A673 (cell line): ENCODE measurements at regions not wholly inside any gene's neighbourhood (a gene's known extent, or its start where the extent isn't known, plus 50 kb on each side); places are given as distances from the start of the nearest gene placed in this dataset.

Experiments used
- BruUV-seq: library from RNA; stranded (reverse); fragments of 400-500 nt; replicated peaks from 2 replicates; lab custom pipeline; 2021; lab: Mats Ljungman, UMichigan
- CTCF ChIA-PET: fragments of 300-600 bp; sonication (Branson Sonifier 250); formaldehyde crosslinking; loops from one replicate; lab custom pipeline; 2022; ENCODE audit warnings: antibody characterized with exemption; lab: Charles Lee
- POLR2A ChIA-PET: fragments of 300-600 bp; sonication (Branson Sonifier 250); formaldehyde crosslinking; loops from one replicate; lab custom pipeline; 2022; ENCODE audit warnings: antibody characterized with exemption; ENCODE audit not compliant: low non-redundant PET; lab: Charles Lee
- DNase-seq: peaks from one replicate; pipeline ENCODE4 v3.0.0-alpha.2; 2015; ENCODE audit warnings: low spot score
- H3K27ac ChIP-seq: fragments of 200-600 bp; sonication (generic); 2 replicates; pipeline ENCODE4 v1.5.1; 2016; ENCODE audit warnings: mixed run types, low read depth, mild to moderate bottlenecking, mixed read lengths, antibody characterized with exemption, low read length; ENCODE audit not compliant: poor library complexity, severe bottlenecking
- H3K27me3 ChIP-seq: fragments of 200-600 bp; sonication (generic); replicated peaks from 2 replicates; pipeline ENCODE4 v1.6.1; 2017; ENCODE audit warnings: mixed run types, low read depth, mild to moderate bottlenecking, mixed read lengths, antibody characterized with exemption, low read length; ENCODE audit not compliant: insufficient read depth, poor library complexity
- H3K36me3 ChIP-seq: fragments of 200-600 bp; sonication (generic); 2 replicates; pipeline ENCODE4 v1.6.1; 2016; ENCODE audit warnings: mixed run types, mild to moderate bottlenecking, mixed read lengths, antibody characterized with exemption, low read length; ENCODE audit not compliant: insufficient read depth, poor library complexity, severe bottlenecking
- H3K4me1 ChIP-seq: fragments of 200-600 bp; sonication (generic); 2 replicates; pipeline ENCODE4 v1.6.1; 2017; ENCODE audit warnings: mixed run types, mild to moderate bottlenecking, mixed read lengths, antibody characterized with exemption, low read length; ENCODE audit not compliant: insufficient read depth, poor library complexity, severe bottlenecking
- H3K4me3 ChIP-seq: fragments of 200-600 bp; sonication (generic); 2 replicates; pipeline ENCODE4 v1.5.1; 2016; ENCODE audit warnings: low read depth, mixed run types, mild to moderate bottlenecking, mixed read lengths, low read length; ENCODE audit not compliant: poor library complexity, severe bottlenecking
- H3K9me3 ChIP-seq: fragments of 200-600 bp; sonication (generic); 2 replicates; pipeline ENCODE4 v1.6.1; 2016; ENCODE audit warnings: mixed run types, low read depth, mild to moderate bottlenecking, mixed read lengths, antibody characterized with exemption, low read length; ENCODE audit not compliant: poor library complexity, severe bottlenecking
- CTCF ChIP-seq: fragments of 300-800, 200-600 bp; sonication (generic); conservative IDR thresholded peaks from 2 replicates; pipeline ENCODE4 v1.5.1; 2017; ENCODE audit warnings: low read depth, mild to moderate bottlenecking, antibody characterized with exemption, low read length, moderate library complexity, mixed read lengths
- EZH2 ChIP-seq: fragments of 200-600 bp; sonication (generic); IDR thresholded peaks from 2 replicates; pipeline ENCODE4 v1.6.1; 2017; ENCODE audit warnings: borderline replicate concordance, low read depth, mild to moderate bottlenecking, mixed read lengths, antibody characterized with exemption, low read length; ENCODE audit not compliant: poor library complexity, severe bottlenecking
- intact Hi-C: fragments of 100-400 bp; cut with micrococcal nuclease; formaldehyde crosslinking; loops from one replicate; pipeline ENCODE4 v1.10.0; 2022; ENCODE audit not compliant: unreplicated experiment

GRCh38 chr3:35487376-35487775 is 151.9 kb upstream of the ARPP21 start:
- CTCF ChIA-PET, result no interaction called here
- Histone ChIP-seq H3K9me3 (no peaks in the 10 kb centered on the region), H3K27ac (no peak overlapping the region), H3K4me1 (peaks cover 5% of the 10 kb centered on the region), H3K36me3 (no peaks in the 10 kb centered on the region), H3K4me3 (no peak overlapping the region), H3K27me3 (no peaks in the 10 kb centered on the region)
- BruUV-seq, result no TSS peak
- TF ChIP-seq EZH2, result no peak
- no peak for TF ChIP-seq CTCF
- DNase-seq, result no peak
- intact Hi-C loops, result no loop called here
- POLR2A ChIA-PET, result no interaction called here

GRCh38 chr3:35488526-35488925 is 150.8 kb upstream of the ARPP21 start:
- ChIA-PET CTCF (no interaction called here), POLR2A (no interaction called here)
- Histone ChIP-seq H3K27ac (no peak overlapping the region), H3K9me3 (no peaks in the 10 kb centered on the region), H3K36me3 (no peaks in the 10 kb centered on the region), H3K4me1 (peaks cover 5% of the 10 kb centered on the region), H3K4me3 (no peak overlapping the region), H3K27me3 (no peaks in the 10 kb centered on the region)
- intact Hi-C loops, result no loop called here
- no TSS peak for BruUV-seq
- DNase-seq, result no peak
- no peak for TF ChIP-seq CTCF
- TF ChIP-seq EZH2, result no peak

- intact Hi-C loops, result no loop called here
- no peaks in the 10 kb centered on the region for H3K27me3 ChIP-seq
- BruUV-seq, result no TSS peak
- CTCF ChIA-PET, result no interaction called here
- POLR2A ChIA-PET, result no interaction called here
- no peaks in the 10 kb centered on the region for H3K9me3 ChIP-seq
- peaks cover 5% of the 10 kb centered on the region for H3K4me1 ChIP-seq
- no peaks in the 10 kb centered on the region for H3K36me3 ChIP-seq
- H3K27ac ChIP-seq, result no peak overlapping the region
- H3K4me3 ChIP-seq, result no peak overlapping the region
- DNase-seq, result no peak
- TF ChIP-seq CTCF, result no peak
- no peak for TF ChIP-seq EZH2
Measured at GRCh38 chr3:35492841-35493240, 146.5 kb upstream of the ARPP21 start.
